G401 (cell line): ENCODE measurements at regions not wholly inside any gene's neighbourhood (a gene's known extent, or its start where the extent isn't known, plus 50 kb on each side); places are given as distances from the start of the nearest gene placed in this dataset.
"Not testable (repeated sequence)": the region's sequence is repeated elsewhere in the genome, so short reads cannot be mapped to it uniquely, and the experiment has no call there.

ENCODE experiments used
- DNase-seq: peaks from one replicate; pipeline ENCODE4 v3.0.0-alpha.2; 2015; ENCODE audit warnings: low spot score
- in situ Hi-C: cut with HindIII; loops from 2 replicates; pipeline ENCODE4 v1.10.0; 2016; ENCODE audit warnings: low sequenced_read_pairs, mixed read lengths

GRCh38 chr3:30440147-30440604 lies 166.2 kb upstream of the TGFBR2 start:
- in situ Hi-C loops = loop anchor here (5.0 kb wide), 1 partner anchor 38 kb away; no protein-coding TSS in a partner anchor
- no peak for DNase-seq

- in situ Hi-C loops = loop anchor here (5.0 kb wide), 1 partner anchor 39 kb away; no protein-coding TSS in a partner anchor
- no peak for DNase-seq
These were observed 165.5 kb upstream of the TGFBR2 start for GRCh38 chr3:30440880-30441279.

- DNase-seq = no peak
- in situ Hi-C loops = loop anchor here (5.0 kb wide), 1 partner anchor 42 kb away; no protein-coding TSS in a partner anchor
These were observed 162.4 kb upstream of the TGFBR2 start for GRCh38 chr3:30443756-30444673.

GRCh38 chr3:30448450-30449289 lies 157.7 kb upstream of the TGFBR2 start:
- in situ Hi-C loops = no loop called here
- DNase-seq = no peak

DNA sequence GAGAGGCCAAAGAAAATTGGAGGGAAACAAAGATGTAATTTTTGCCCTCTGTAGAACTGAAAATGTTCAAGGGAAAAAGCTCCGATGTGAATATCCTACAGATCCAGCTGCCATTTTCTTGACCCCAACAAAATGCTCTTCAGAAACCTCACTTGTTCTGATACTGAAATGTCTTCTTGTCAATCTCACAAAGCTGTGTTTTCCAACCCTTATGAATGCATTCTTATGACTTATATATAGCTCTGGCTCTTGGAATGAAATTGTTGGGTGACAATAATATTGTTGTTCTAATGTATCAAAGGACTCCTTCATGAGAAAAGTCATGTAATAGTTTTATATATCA lies 157.1 kb upstream of the TGFBR2 start:
- in situ Hi-C loops = no loop called here

GRCh38 chr3:30452446-30452845 lies 154.0 kb upstream of the TGFBR2 start:
- in situ Hi-C loops = no loop called here
- DNase-seq = no peak

More for the DNA sequence above, 157.1 kb upstream of the TGFBR2 start:
- no peak for DNase-seq

DNA sequence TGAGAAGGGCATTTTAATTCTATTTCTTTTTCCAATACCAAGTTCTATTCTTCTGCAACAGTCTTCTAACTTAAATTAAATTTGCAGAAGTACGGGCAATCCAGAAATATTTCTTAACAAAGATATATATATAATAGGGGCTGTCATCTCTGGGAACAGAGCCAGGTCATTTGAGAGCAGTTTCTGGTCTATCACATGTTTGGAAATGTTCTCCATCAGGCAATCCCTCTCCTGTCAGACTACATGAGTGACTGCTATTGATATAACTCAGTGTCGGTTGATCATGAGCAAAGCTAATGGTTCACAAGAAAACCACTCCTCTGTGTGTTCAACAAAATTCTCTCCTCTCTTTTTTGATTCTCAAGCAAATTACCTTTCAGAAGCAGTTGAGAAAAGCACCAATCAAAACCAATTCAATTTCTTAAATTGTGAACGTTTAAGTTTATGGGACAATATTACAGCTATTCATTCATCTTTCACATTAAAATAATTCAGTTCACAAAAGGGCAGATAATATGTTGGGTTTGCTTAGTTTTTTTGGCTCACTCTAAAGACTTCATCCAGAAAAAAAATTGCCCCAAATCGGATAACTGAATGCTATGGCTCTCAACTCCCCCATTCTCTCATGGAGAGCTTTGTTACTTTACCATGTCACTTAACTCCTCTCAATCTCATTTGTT lies 152.9 kb upstream of the TGFBR2 start:
- no peak for DNase-seq
- in situ Hi-C loops = no loop called here

DNA sequence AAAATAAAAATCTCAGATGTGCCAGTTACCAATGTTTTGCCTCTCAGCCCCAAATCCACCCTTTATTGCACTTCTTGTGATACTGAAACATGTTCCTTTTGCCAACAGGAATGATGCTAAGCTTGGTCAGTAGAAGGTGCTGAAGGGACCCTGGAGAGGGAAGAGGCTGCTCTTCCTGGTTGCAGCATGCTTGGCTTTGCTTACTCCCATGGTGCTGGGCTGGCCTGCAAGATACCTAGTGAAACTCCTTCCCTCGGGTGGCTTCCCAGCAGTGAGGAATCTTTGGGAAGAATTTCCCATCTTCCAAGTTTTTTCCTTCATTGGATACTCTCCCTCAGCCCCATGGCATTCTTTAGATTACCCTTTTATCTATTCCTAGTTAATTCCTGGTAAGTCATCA lies 151.8 kb upstream of the TGFBR2 start:
- no peak for DNase-seq
- in situ Hi-C loops = no loop called here

DNA sequence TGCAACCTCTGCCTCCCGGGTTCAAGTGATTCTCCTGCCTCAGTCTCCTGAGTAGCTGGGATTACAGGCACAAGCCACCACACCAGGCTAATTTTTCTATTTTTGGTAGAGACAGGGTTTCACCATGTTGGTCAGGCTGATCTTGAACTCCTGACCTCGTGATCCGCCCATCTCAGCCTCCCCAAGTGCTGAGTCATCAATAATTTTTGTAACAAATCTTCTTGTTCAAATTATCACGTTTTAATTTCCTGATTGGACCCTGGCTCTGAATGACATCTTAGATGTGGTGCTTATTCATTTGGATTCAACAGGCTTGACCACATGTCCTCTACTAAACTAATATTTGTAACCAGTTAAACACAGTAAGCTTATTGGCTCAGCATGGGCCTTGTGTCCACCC lies 151.3 kb upstream of the TGFBR2 start:
- DNase-seq, in situ Hi-C loops: not testable (repeated sequence)

DNA sequence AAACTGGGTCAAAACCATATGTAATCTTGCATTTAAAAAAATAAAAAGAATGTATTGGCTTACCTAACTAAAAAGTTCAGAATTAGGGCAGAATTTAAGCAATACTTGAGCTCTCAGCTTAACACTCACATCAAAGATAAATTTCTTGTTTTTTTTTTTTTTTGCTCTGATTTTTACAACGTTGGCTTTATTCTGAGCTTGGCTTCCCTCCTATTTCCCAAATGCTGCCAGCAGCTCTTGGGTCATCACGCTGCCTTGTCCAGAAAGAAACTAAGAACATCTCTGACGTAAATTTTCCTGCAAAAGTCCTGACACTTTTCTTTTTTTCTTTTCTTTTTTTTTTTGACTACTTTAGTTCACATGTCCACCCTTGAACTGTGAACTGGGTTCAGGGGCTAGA lies 150.6 kb upstream of the TGFBR2 start:
- no peak for DNase-seq
- in situ Hi-C loops = no loop called here

DNA sequence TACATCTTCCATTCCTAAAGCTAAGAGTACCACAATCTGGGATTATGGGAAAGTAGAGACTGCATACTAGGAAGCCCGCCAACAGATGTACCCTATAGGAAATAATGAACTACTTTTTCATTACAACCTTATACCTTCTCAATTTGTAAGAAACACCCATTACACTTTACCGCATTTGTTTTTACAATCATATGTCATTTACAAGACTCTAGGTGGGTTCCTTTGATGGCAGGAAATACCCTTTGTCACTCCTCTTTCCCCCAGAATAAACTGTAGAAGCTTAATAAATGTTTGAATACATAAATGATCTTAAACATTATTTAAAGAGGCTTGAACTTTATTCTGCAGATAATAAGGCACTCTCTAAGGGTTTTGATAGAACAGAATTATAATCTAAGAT lies 150.1 kb upstream of the TGFBR2 start:
- in situ Hi-C loops = no loop called here
- no peak for DNase-seq

DNA sequence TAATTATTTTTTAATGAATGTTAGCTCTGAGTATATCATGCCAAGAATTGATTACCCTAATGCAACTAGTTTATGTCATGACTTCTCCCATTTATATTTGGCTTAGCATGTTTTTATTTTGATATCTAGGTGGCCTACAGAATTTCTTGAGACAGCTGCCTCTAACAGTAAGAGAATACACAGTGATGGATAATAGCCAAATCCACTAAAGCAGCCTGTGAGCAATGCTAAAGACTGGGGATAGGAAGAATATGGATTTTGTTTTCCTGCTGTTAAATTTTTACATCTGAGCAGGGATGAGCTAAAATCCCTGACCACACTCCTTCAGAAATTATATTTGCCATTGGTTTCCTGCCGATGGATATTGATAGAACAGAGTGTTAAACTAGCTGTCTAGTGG lies 149.3 kb upstream of the TGFBR2 start:
- in situ Hi-C loops = no loop called here
- DNase-seq = no peak

- DNase-seq = no peak
- in situ Hi-C loops = no loop called here
These were observed 148.7 kb upstream of the TGFBR2 start for GRCh38 chr3:30457726-30458125.

DNA sequence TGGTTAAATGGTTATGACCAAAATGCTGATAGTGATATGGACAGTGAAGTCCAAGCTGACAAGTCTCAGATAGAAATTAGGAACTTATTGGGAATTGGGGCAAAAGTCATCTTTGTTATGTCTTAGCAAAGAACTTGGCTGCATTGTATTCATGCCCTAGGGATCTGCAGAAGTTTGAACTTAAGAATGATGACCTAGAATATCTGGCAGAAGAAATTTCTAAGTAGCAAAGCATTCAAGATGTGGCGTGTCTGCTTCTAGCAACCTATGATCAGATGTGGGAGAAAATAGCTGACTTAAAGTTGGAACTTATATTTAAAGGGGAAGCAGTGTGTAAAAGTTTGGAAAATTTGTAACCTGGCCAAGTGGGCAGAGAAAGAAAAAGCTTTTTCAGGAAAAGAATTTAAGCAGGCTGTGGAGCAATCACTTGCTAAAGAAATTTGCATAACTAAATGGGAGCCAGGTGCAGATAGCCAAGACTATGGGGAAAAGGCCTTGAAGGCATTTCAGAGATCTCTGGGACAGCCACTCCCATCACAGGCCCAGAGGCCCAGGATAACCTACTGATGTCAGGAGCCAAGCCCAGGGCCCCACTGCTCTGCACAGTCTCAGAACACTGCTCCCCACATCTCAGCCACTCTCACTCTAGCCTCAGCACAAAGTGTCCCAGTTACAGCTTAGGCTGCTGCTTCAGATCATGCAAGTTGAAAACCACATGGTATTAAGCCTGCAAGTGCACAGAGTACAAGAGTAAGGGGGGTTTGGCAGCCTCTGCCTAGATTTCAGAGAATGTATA lies 147.8 kb upstream of the TGFBR2 start:
- in situ Hi-C loops = no loop called here
- no peak for DNase-seq

GRCh38 chr3:30461311-30461710 lies 145.1 kb upstream of the TGFBR2 start:
- DNase-seq = no peak
- in situ Hi-C loops = no loop called here

GRCh38 chr3:30462721-30463470 lies 143.5 kb upstream of the TGFBR2 start:
- DNase-seq = no peak
- in situ Hi-C loops = no loop called here

DNA sequence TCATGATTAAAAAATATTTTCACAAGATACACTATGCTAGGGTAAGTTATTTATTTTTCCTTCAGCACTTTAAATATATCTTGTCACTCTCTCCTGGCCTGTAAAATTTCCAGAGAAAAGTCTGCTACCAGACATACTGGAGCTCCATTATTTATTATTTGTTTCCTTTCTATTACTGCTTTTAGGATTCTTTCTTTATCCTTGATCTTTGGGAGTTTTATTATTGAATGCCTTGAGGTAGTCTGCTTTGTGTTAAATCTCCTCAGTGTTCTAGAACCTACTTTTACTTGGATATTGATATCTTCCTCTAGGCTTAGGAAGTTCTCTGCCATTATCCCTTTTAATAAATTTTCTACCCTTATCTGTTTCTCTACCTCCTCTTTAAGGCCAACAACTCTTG lies 142.0 kb upstream of the TGFBR2 start:
- in situ Hi-C loops = no loop called here
- DNase-seq = no peak

DNA sequence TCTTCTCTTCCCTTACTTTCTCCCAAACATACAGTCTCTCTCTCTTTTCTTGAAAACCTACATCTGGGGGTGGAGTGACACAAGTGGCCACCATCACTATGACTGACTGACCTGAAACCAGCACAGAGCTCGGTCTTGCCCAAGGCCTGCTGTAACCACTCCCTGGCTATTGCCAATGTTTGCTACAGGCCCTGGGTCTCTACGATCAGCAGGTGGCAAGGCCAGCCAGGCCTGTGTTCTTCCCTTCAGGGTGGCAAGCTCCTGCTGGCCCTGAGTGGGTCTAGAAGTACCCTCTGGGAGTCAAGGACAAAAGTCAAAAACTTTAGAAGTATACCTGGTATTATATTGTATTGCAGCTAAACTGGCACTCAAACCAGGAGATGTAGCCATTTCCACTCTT lies 140.9 kb upstream of the TGFBR2 start:
- DNase-seq = no peak
- in situ Hi-C loops = no loop called here
